ENCODE measurements at regions not wholly inside any gene's neighbourhood (a gene's known extent, or its start where the extent isn't known, plus 50 kb on each side); places are given as distances from the start of the nearest gene placed in this dataset.

GRCh38 chr9:126211441-126212074 lies 115.1 kb upstream of the MVB12B start:
- no peak for TF ChIP-seq CTCF (conservative IDR thresholded peaks at IDR 0.05; ENCODE audit: low read depth, low read length)
- no peak for TF ChIP-seq EZH2 (IDR thresholded peaks at IDR 0.05; ENCODE audit: borderline replicate concordance, low read depth, low read length, poor library complexity, severe bottlenecking)
